Spleen (tissue), 11 donors: ENCODE measurements at regions not wholly inside any gene's neighbourhood (a gene's known extent, or its start where the extent isn't known, plus 50 kb on each side); places are given as distances from the start of the nearest gene placed in this dataset.

ENCODE experiments used
- DNase-seq: peaks from one replicate; pipeline ENCODE4 v3.0.0-alpha.2; 2020
- H3K27ac ChIP-seq, 8 donors: fragments of 200-600 bp; sonication (generic) in 7 of 8; 1 replicate in 4 of 8; 2 replicates in 4 of 8; pipeline versions ENCODE4 v1.5.0 to v1.8.0; 2016 to 2021; ENCODE audit warnings: inconsistent platforms in 4 of 8, mild to moderate bottlenecking in 4 of 8, moderate library complexity in 1 of 8
- H3K27me3 ChIP-seq, 7 donors: fragments of 200-600 bp; sonication (generic) in 6 of 7; replicated peaks in 1 of 7; 1 replicate in 4 of 7; 2 replicates in 3 of 7; pipeline versions ENCODE4 v1.5.0 to v1.8.0; 2016 to 2021; ENCODE audit warnings: inconsistent platforms in 3 of 7, mild to moderate bottlenecking in 1 of 7
- H3K36me3 ChIP-seq, 6 donors: fragments of 200-600 bp; sonication (generic) in 5 of 6; 1 replicate in 4 of 6; 2 replicates in 2 of 6; pipeline versions ENCODE4 v1.5.0 to v1.8.0; 2016 to 2021; ENCODE audit warnings: inconsistent platforms in 2 of 6
- H3K4me1 ChIP-seq, 6 donors: fragments of 200-600 bp; sonication (generic) in 5 of 6; 1 replicate in 3 of 6; 2 replicates in 3 of 6; pipeline versions ENCODE4 v1.5.0 to v1.8.0; 2016 to 2021; ENCODE audit warnings: inconsistent platforms in 3 of 6
- H3K4me3 ChIP-seq, 8 donors: fragments of 200-600 bp; sonication (generic) in 7 of 8; 1 replicate in 4 of 8; 2 replicates in 4 of 8; pipeline versions ENCODE4 v1.5.0 to v1.8.0; 2016 to 2021; ENCODE audit warnings: inconsistent platforms in 4 of 8, mild to moderate bottlenecking in 4 of 8, moderate library complexity in 2 of 8
- H3K9me3 ChIP-seq, 8 donors: fragments of 200-600 bp; sonication (generic) in 7 of 8; 1 replicate in 4 of 8; 2 replicates in 4 of 8; pipeline versions ENCODE4 v1.5.0 to v1.8.0; 2016 to 2021; ENCODE audit warnings: inconsistent platforms in 4 of 8
- POLR2A ChIP-seq, 3 donors: fragments of 450-650 bp; IDR thresholded peaks; one replicate each; pipeline ENCODE4 v1.5.1; 2017; ENCODE audit warnings: antibody characterized with exemption in 3 of 3, mild to moderate bottlenecking in 1 of 3
- POLR2AphosphoS5 ChIP-seq, 3 donors: sonication (generic); formaldehyde crosslinking; IDR thresholded peaks; one replicate each; pipeline ENCODE4 v1.5.1; 2017; ENCODE audit warnings: antibody characterized with exemption in 3 of 3
- WGBS, 5 donors: extraction: QIAGEN DNeasy Blood & Tissue Kit in 3 of 5; methylation state at CpG; one replicate each; pipeline versions ENCODE4 v1.1.5 to v1.1.7; 2013 to 2018; 5-methylcytosine and 5-hydroxymethylcytosine counted together
- intact Hi-C: fragments of 100-400 bp; cut with DNase I; formaldehyde crosslinking; loops from one replicate; pipeline ENCODE4 v1.15.0; 2023; ENCODE audit warnings: low total_unique reads
- TF ChIP-seq, protein P1 (sequence below), 11 experiments: fragments of 200-600 bp in 7 of 11; fragments of 450-650 bp in 4 of 11; sonication (generic) in 4 of 11; IDR thresholded peaks in 8 of 11; conservative IDR thresholded peaks in 3 of 11; 1 replicate in 7 of 11; 2 replicates in 4 of 11; pipeline versions ENCODE4 v1.4.0 to v1.8.0; 2016 to 2021; ENCODE audit warnings: antibody characterized with exemption in 11 of 11, inconsistent platforms in 4 of 11, mild to moderate bottlenecking in 1 of 11
- donor health status: healthy with polysubstance abuse.
- donor health status: DM: no; HTN: no; CAD: no; lungs with moderate emphysema.
- donor health status: DM: no; HTN: no; CAD: no.
- donor health status: Bipolar disorder and iron deficiency.
- donor health status: healthy.
- donor health status: DM: no; HTN: no; CAD: no.
- donor health status: DM: yes; HTN: yes; CAD: no.

DNA sequence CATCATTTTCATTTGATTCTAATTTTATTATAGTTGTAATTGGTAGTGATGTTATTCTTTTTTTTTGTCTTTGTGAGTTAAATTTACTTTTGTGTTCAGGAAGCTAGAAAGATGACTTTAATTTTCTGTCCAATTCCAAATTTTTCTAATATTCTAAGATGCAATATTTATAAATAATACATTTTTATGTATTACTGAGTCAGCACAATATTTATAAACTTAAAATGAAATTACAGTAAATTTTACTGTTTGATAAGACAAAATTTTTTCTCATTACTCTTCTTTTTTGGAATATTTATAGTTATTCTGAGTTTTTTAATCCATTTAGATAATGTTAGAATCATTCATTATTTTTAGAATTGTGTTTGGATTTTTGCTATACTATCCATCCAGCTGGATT lies 1637.9 kb upstream of the ACO1 start:
- no peaks in the 10 kb centered on the region for H3K27me3 ChIP-seq
- TF ChIP-seq POLR2A (IDR thresholded peaks at IDR 0.05) (no peak), POLR2AphosphoS5 (IDR thresholded peaks at IDR 0.05) (no peak)
- TF ChIP-seq, protein P1, sequence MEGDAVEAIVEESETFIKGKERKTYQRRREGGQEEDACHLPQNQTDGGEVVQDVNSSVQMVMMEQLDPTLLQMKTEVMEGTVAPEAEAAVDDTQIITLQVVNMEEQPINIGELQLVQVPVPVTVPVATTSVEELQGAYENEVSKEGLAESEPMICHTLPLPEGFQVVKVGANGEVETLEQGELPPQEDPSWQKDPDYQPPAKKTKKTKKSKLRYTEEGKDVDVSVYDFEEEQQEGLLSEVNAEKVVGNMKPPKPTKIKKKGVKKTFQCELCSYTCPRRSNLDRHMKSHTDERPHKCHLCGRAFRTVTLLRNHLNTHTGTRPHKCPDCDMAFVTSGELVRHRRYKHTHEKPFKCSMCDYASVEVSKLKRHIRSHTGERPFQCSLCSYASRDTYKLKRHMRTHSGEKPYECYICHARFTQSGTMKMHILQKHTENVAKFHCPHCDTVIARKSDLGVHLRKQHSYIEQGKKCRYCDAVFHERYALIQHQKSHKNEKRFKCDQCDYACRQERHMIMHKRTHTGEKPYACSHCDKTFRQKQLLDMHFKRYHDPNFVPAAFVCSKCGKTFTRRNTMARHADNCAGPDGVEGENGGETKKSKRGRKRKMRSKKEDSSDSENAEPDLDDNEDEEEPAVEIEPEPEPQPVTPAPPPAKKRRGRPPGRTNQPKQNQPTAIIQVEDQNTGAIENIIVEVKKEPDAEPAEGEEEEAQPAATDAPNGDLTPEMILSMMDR (IDR thresholded peaks at IDR 0.05 in 8 of 11, conservative IDR thresholded peaks at IDR 0.05 in 3 of 11) = no peak
- H3K4me1 ChIP-seq = no peaks in the 10 kb centered on the region
- intact Hi-C loops = no loop called here
- no peaks in the 10 kb centered on the region for H3K9me3 ChIP-seq
- no peak overlapping the region for H3K27ac ChIP-seq
- no peaks in the 10 kb centered on the region for H3K36me3 ChIP-seq
- no peak for DNase-seq
- H3K4me3 ChIP-seq = no peak overlapping the region

DNA sequence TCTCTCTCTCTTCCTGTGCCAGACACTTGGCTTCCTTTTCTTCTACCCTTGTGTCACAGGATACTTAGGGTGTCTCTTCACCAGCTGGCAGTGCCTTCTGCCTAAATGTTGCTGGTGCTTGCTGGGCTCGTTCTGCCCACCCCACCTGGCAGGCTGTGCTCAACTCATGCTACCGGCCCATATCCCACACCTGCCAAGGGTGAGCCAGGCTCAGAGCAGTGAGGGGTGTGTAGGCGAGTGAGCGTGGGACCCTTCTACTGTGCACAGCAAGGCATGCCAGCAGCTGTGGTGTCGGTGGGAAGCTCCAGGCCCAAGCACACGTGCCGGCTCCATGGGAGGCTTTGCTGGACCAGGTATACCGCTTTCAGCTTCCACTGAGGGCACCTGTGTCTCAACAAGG lies 1626.7 kb upstream of the ACO1 start:
- TF ChIP-seq POLR2AphosphoS5 (IDR thresholded peaks at IDR 0.05) (no peak), POLR2A (IDR thresholded peaks at IDR 0.05) (no peak)
- TF ChIP-seq, protein P1 (IDR thresholded peaks at IDR 0.05 in 8 of 11, conservative IDR thresholded peaks at IDR 0.05 in 3 of 11) = no peak
- 60 to 91% (median 84%) methylated on average over 3 to 8 of the region's 8 CpGs for WGBS, 5 donors
- peaks cover 0 to 13% (median 0%) of the 10 kb centered on the region in 8 donors for H3K9me3 ChIP-seq
- DNase-seq = peak; percentile 40
- H3K4me3 ChIP-seq = no peak overlapping the region
- no peaks in the 10 kb centered on the region for H3K4me1 ChIP-seq
- H3K36me3 ChIP-seq = no peaks in the 10 kb centered on the region
- intact Hi-C loops = no loop called here
- H3K27ac ChIP-seq = no peak overlapping the region
- H3K27me3 ChIP-seq = no peaks in the 10 kb centered on the region

DNA sequence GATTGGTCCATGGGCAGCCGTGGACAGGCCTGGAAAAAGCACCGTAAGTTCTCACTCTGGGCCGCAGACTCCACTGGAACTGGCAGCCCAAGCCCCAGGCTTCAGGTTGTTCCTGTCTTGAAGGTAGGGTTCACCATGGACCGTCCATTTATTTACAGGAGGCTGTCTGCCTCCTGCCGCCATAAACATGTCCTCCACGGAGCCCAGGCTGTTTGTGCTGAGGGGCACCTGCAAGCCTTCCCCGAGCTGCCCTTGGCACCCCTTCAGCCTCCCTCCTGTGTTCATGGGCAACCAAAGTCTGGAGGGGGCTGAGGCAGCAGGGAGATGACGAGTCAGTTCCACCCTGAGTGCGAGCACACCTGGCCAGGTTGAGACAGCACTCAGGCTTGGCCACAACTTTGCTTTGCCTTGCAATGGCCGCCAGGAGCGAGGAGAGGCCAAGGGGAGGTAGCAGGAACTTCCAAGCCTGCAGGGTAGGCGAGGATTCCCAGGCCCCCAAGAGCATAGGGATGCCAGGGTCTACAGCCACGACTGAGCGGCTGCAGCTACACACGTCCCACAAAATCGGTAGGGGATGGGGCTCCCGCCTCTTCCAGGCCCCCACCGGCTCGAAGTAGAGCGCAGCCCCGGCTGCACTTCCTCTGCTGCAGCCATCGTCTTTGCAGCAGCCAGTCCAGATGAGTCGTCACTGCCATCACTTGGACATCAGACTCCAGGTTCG lies 1625.6 kb upstream of the ACO1 start:
- no peaks in the 10 kb centered on the region for H3K27me3 ChIP-seq
- DNase-seq = peak; percentile 46
- H3K27ac ChIP-seq = no peak overlapping the region
- no peak overlapping the region for H3K4me3 ChIP-seq
- 82 to 90% (median 85%) methylated on average over 16 to 24 of the region's 24 CpGs for WGBS, 5 donors
- intact Hi-C loops = no loop called here
- TF ChIP-seq POLR2AphosphoS5 (IDR thresholded peaks at IDR 0.05) (no peak), POLR2A (IDR thresholded peaks at IDR 0.05) (no peak)
- TF ChIP-seq, protein P1 (IDR thresholded peaks at IDR 0.05 in 8 of 11, conservative IDR thresholded peaks at IDR 0.05 in 3 of 11) = no peak
- peaks cover 0 to 13% (median 0%) of the 10 kb centered on the region in 8 donors for H3K9me3 ChIP-seq
- no peaks in the 10 kb centered on the region for H3K4me1 ChIP-seq
- no peaks in the 10 kb centered on the region for H3K36me3 ChIP-seq

DNA sequence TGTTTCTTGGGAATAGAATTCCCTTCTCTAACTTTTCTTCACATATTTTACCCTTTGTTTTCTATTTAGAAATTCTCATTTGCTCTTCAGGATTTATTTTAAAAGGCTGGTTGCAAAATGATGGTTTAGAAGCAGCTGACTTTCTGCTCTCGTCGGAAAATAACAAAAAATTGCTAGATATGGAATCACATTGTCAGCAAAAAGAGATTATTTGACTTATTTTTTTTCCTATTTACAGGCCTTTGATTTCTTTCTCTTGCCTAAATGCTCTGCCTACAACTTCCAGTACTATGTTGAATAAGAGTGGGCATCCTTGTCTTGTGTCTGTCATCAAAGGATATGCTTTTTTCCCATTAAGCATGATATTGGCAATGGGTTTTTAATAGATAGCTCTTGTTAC lies 1619.1 kb upstream of the ACO1 start:
- intact Hi-C loops = no loop called here
- Histone ChIP-seq H3K4me3 (no peak overlapping the region), H3K27ac (no peak overlapping the region), H3K27me3 (no peaks in the 10 kb centered on the region), H3K36me3 (no peaks in the 10 kb centered on the region), H3K9me3 (no peaks in the 10 kb centered on the region), H3K4me1 (no peaks in the 10 kb centered on the region)
- TF ChIP-seq POLR2AphosphoS5 (IDR thresholded peaks at IDR 0.05) (no peak), POLR2A (IDR thresholded peaks at IDR 0.05) (no peak)
- TF ChIP-seq, protein P1 (IDR thresholded peaks at IDR 0.05 in 8 of 11, conservative IDR thresholded peaks at IDR 0.05 in 3 of 11) = no peak
- WGBS, 5 donors = 85 to 98% (median 91%) methylated on average over 2 of the region's 2 CpGs
- DNase-seq = no peak
